Central memory CD8-positive, alpha-beta T cell (primary cell): ENCODE measurements at regions not wholly inside any gene's neighbourhood (a gene's known extent, or its start where the extent isn't known, plus 50 kb on each side); places are given as distances from the start of the nearest gene placed in this dataset.

Source experiments
- ATAC-seq: fragments of 150-1000 bp; cut with Tn5 transposase; replicated peaks from 2 replicates; pipeline ENCODE4 v1.10.0; 2022; ENCODE audit warnings: mild to moderate bottlenecking, moderate FRiP score, moderate number of reproducible peaks; ENCODE audit not compliant: poor library complexity, severe bottlenecking; ENCODE audit errors: extremely low read depth
- DNase-seq, 2 donors: peaks; one replicate each; pipeline ENCODE4 v3.0.0; 2021; ENCODE audit warnings: low spot score in 2 of 2
- H3K27ac Mint-ChIP-seq: one replicate; pipeline ENCODE4 v1.8.0; 2022; ENCODE audit warnings: low read depth, mild to moderate bottlenecking, moderate library complexity, mixed read lengths
- H3K27me3 Mint-ChIP-seq: one replicate; pipeline ENCODE4 v1.8.0; 2022; ENCODE audit warnings: mixed read lengths
- H3K36me3 Mint-ChIP-seq: one replicate; pipeline ENCODE4 v1.8.0; 2022; ENCODE audit warnings: mild to moderate bottlenecking, moderate library complexity, mixed read lengths; ENCODE audit not compliant: insufficient read depth
- H3K4me1 Mint-ChIP-seq: one replicate; pipeline ENCODE4 v1.8.0; 2022; ENCODE audit warnings: mixed read lengths
- H3K4me3 Mint-ChIP-seq: one replicate; pipeline ENCODE4 v1.8.0; 2022; ENCODE audit warnings: mild to moderate bottlenecking, moderate library complexity, mixed read lengths
- H3K9me3 Mint-ChIP-seq: one replicate; pipeline ENCODE4 v1.8.0; 2022; ENCODE audit warnings: mixed read lengths

DNA sequence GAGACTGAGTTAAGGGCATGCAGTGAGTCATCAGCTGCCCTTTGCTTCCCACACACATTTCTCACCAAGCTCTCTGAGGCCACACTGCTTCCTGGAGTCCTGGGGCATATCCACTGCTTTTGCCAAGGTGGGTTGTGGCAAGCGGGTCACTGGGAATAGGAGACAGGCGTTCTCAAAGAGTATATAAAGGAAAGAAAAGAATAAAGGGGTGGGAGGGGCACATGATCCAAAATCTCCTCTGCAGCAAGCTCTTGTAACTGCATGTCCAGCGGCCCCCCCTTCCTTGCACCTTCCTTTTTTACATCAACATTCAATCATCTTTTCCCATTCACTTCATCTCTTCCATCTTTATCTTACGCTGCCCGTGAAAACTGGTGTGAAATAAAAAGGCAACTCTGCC lies 259.1 kb upstream of the RPL38 start:
- peaks cover 63% of the 10 kb centered on the region for H3K27me3 Mint-ChIP-seq
- H3K27ac Mint-ChIP-seq: no peak overlapping the region
- ATAC-seq: no peak
- DNase-seq: no peak
- no peaks in the 10 kb centered on the region for H3K36me3 Mint-ChIP-seq
- H3K4me1 Mint-ChIP-seq: no peaks in the 10 kb centered on the region
- H3K4me3 Mint-ChIP-seq: no peak overlapping the region
- no peaks in the 10 kb centered on the region for H3K9me3 Mint-ChIP-seq

GRCh38 chr17:73947281-73947965 lies 256.1 kb upstream of the RPL38 start:
- Mint-ChIP-seq H3K4me3 (no peak overlapping the region), H3K36me3 (no peaks in the 10 kb centered on the region), H3K9me3 (no peaks in the 10 kb centered on the region), H3K27me3 (peaks cover 37% of the 10 kb centered on the region), H3K4me1 (no peaks in the 10 kb centered on the region), H3K27ac (no peak overlapping the region)
- no peak for ATAC-seq
- no peak for DNase-seq

DNA sequence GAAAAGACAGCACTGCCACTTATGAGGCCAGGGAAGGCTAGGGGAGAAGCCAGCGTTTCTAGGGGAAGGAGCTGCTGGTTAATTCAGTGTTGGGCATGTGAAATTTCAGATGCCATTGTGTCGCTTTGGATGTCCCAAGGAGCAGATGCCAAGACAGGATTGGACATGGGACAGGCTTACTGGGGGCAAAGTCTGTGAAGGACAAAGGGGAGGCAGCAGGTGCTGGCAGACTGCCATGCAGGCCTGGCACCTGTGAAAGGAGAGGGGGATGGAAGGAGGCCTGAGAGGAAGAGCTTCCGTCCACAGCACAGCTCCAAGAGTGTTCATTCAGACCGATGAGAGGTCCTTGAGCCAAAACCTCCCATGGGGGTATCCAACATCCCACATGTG lies 255.5 kb upstream of the RPL38 start:
- ATAC-seq: no peak
- no peaks in the 10 kb centered on the region for H3K36me3 Mint-ChIP-seq
- H3K27me3 Mint-ChIP-seq: peaks cover 37% of the 10 kb centered on the region
- H3K4me3 Mint-ChIP-seq: no peak overlapping the region
- no peak overlapping the region for H3K27ac Mint-ChIP-seq
- no peaks in the 10 kb centered on the region for H3K4me1 Mint-ChIP-seq
- DNase-seq: no peak
- H3K9me3 Mint-ChIP-seq: no peaks in the 10 kb centered on the region

- ATAC-seq (no peak), DNase-seq (no peak)
- Mint-ChIP-seq H3K4me1 (no peaks in the 10 kb centered on the region), H3K27me3 (peaks cover 33% of the 10 kb centered on the region), H3K9me3 (no peaks in the 10 kb centered on the region), H3K27ac (no peak overlapping the region), H3K36me3 (no peaks in the 10 kb centered on the region), H3K4me3 (no peak overlapping the region)
These were observed 253.4 kb upstream of the RPL38 start for GRCh38 chr17:73949903-73950592.

- H3K4me1 Mint-ChIP-seq: no peaks in the 10 kb centered on the region
- no peaks in the 10 kb centered on the region for H3K9me3 Mint-ChIP-seq
- H3K27me3 Mint-ChIP-seq: peaks cover 28% of the 10 kb centered on the region
- ATAC-seq: no peak
- no peak overlapping the region for H3K27ac Mint-ChIP-seq
- no peak for DNase-seq
- no peaks in the 10 kb centered on the region for H3K36me3 Mint-ChIP-seq
- H3K4me3 Mint-ChIP-seq: no peak overlapping the region
These were observed 252.9 kb upstream of the RPL38 start for GRCh38 chr17:73950593-73950914.

- no peak for ATAC-seq
These were observed 251.4 kb upstream of the RPL38 start for GRCh38 chr17:73952082-73952479.

GRCh38 chr17:73952480-73953205 lies 250.8 kb upstream of the RPL38 start:
- H3K27ac Mint-ChIP-seq: no peak overlapping the region

More at GRCh38 chr17:73952082-73952479, 251.4 kb upstream of the RPL38 start:
- Mint-ChIP-seq H3K27ac (no peak overlapping the region), H3K9me3 (no peaks in the 10 kb centered on the region), H3K27me3 (peaks cover 18% of the 10 kb centered on the region), H3K4me1 (no peaks in the 10 kb centered on the region), H3K36me3 (no peaks in the 10 kb centered on the region), H3K4me3 (no peak overlapping the region)
- DNase-seq: no peak

GRCh38 chr17:73953206-73954033 lies 250.1 kb upstream of the RPL38 start:
- no peak for ATAC-seq
- Mint-ChIP-seq H3K9me3 (no peaks in the 10 kb centered on the region), H3K4me3 (no peak overlapping the region), H3K27me3 (peaks cover 5% of the 10 kb centered on the region), H3K27ac (no peak overlapping the region), H3K4me1 (no peaks in the 10 kb centered on the region), H3K36me3 (no peaks in the 10 kb centered on the region)
- DNase-seq: no peak

More at GRCh38 chr17:73952480-73953205, 250.8 kb upstream of the RPL38 start:
- H3K27me3 Mint-ChIP-seq: peaks cover 13% of the 10 kb centered on the region
- no peaks in the 10 kb centered on the region for H3K9me3 Mint-ChIP-seq
- no peak for ATAC-seq
- H3K4me3 Mint-ChIP-seq: no peak overlapping the region
- H3K4me1 Mint-ChIP-seq: no peaks in the 10 kb centered on the region
- no peaks in the 10 kb centered on the region for H3K36me3 Mint-ChIP-seq
- DNase-seq: no peak

DNA sequence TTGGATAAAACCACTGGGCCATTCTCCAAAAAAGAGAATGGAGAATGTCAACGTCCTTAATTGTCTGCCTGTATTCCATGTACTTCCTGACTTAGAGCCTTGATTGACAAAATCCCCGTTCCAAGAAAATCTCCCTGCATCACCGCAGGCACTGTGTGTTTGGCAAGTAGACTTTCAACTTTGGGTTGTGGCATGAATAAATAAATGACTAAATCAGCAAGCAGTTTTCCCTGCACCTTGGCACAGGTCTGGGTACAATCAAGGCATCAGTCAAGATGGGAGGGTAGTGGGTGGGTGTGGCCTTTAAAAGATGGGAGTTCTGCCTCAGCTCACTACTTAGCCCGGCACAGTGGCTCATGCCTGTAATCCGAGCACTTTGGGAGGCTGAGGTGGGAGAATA lies 248.5 kb upstream of the RPL38 start:
- H3K27me3 Mint-ChIP-seq: no peaks in the 10 kb centered on the region
- H3K4me1 Mint-ChIP-seq: no peaks in the 10 kb centered on the region
- ATAC-seq (no peak), DNase-seq (no peak)
- no peaks in the 10 kb centered on the region for H3K9me3 Mint-ChIP-seq
- no peak overlapping the region for H3K4me3 Mint-ChIP-seq
- no peaks in the 10 kb centered on the region for H3K36me3 Mint-ChIP-seq
- no peak overlapping the region for H3K27ac Mint-ChIP-seq

GRCh38 chr17:73955616-73956015 lies 247.9 kb upstream of the RPL38 start:
- no peak overlapping the region for H3K4me3 Mint-ChIP-seq
- no peak overlapping the region for H3K27ac Mint-ChIP-seq
- no peaks in the 10 kb centered on the region for H3K36me3 Mint-ChIP-seq
- H3K27me3 Mint-ChIP-seq: no peaks in the 10 kb centered on the region
- H3K9me3 Mint-ChIP-seq: no peaks in the 10 kb centered on the region
- ATAC-seq (no peak), DNase-seq (no peak)
- no peaks in the 10 kb centered on the region for H3K4me1 Mint-ChIP-seq

DNA sequence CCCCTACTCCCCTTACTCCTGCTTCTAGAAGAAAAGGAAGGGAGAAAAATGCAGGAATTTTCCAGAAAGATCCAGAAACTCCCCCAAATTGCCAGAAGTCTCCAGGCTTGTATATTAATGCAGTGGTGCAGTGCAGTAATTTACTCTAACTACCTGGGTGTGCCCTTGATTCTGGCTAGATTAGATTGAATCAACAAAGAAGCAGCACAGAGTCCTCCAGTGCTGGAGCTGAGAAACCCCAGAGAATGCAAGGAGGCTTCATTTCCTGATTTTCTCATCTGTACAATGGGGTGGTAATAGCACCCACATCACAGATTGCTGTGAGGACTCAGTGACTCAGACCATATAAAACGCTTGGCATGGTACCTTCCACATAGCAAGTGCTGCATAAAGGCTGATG lies 247.3 kb upstream of the RPL38 start:
- Mint-ChIP-seq H3K36me3 (no peaks in the 10 kb centered on the region), H3K4me1 (no peaks in the 10 kb centered on the region), H3K27ac (no peak overlapping the region), H3K4me3 (no peak overlapping the region), H3K9me3 (no peaks in the 10 kb centered on the region), H3K27me3 (no peaks in the 10 kb centered on the region)
- ATAC-seq (no peak), DNase-seq (no peak)

DNA sequence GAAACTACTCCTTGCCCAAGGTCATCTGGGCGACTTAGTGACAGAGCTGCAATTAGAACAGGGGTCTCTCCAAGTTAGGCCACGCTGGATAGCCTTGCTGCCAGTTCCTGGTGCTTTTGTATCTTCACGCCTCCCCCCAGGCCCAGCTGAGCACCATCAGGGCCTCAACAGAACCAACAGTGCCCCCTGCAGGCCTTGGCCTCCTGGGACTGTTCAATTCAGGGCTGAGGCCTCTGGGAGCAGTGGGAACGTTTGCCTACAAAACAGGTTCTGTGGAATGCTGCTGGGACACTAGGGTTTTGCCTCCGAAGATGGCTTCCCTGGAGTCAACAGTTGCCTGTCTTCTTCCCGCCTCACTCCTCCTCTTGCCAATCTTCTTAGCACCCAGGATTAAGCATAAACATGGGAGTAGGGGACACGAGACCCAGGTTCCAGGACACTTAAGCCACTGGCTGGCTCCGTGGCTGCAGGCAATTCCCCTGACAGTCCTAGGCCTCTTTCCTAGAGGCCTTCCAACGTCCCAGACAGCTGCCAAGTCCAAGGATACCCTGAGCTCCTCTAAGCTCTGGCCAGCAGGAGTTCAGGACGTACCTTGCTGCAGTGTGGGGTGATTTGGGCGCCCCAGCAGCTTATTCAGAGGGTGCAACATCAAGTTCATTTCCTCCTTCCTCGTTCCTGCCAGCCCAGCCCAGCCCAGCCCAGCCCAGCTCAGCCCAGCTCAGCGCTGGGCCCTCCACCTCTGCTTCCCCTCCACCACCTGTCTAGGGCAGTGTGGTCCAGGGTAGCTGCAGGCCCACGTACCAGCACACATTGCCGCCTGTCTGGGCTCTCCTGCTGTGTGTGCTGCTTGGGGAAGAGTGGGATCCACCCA lies 246.6 kb upstream of the RPL38 start:
- no peaks in the 10 kb centered on the region for H3K27me3 Mint-ChIP-seq
- no peak overlapping the region for H3K27ac Mint-ChIP-seq
- no peaks in the 10 kb centered on the region for H3K9me3 Mint-ChIP-seq
- no peaks in the 10 kb centered on the region for H3K4me1 Mint-ChIP-seq
- DNase-seq (peak in 1 of 2 donors; percentile 22), ATAC-seq (no peak)
- no peaks in the 10 kb centered on the region for H3K36me3 Mint-ChIP-seq
- H3K4me3 Mint-ChIP-seq: no peak overlapping the region
